SK-N-SH (cell line): ENCODE measurements at regions not wholly inside any gene's neighbourhood (a gene's known extent, or its start where the extent isn't known, plus 50 kb on each side); places are given as distances from the start of the nearest gene placed in this dataset.
A peak's percentile ranks its signal among the peaks of the same experiment; 100 is the strongest.

ENCODE experiments used
- CTCF ChIA-PET: fragments of 300-600, 350-600 bp; formaldehyde crosslinking; extraction: SDS; loops from one replicate; lab custom pipeline; 2021; lab: Yijun Ruan, JAX
- POLR2A ChIA-PET: fragments of 350-600 bp; sonication (Branson Sonifier 250); formaldehyde crosslinking; extraction: SDS; loops from one replicate; lab custom pipeline; 2020; ENCODE audit warnings: antibody characterized with exemption, inconsistent platforms; lab: Yijun Ruan, JAX
- DNase-seq: peaks from one replicate; pipeline ENCODE4 v3.0.0; 2012
- H2AFZ ChIP-seq: fragments of 200-600 bp; sonication (generic); 2 replicates; pipeline ENCODE4 v1.8.1; 2016; ENCODE audit warnings: antibody characterized with exemption, mild to moderate bottlenecking, low read depth
- H3F3A ChIP-seq: fragments of 200-600 bp; sonication (generic); replicated peaks from 2 replicates; pipeline ENCODE3; 2016; ENCODE audit warnings: antibody characterized with exemption, mild to moderate bottlenecking; ENCODE audit not compliant: insufficient read depth
- H3K27ac ChIP-seq, 2 experiments: fragments of 200-500 bp in 1 of 2; fragments of 200-600 bp in 1 of 2; sonication (Bioruptor generic) in 1 of 2; sonication (generic), shearing (Covaris generic) in 1 of 2; 2 replicates each; pipeline versions ENCODE4 v1.5.1 to v1.6.1; 2014 to 2016; ENCODE audit warnings: low read depth in 2 of 2, inconsistent platforms in 1 of 2, low read length in 1 of 2, mild to moderate bottlenecking in 1 of 2, mixed read lengths in 1 of 2
- H3K27me3 ChIP-seq: fragments of 200-600 bp; sonication (generic), shearing (Covaris generic); 2 replicates; pipeline ENCODE4 v1.6.1; 2016; ENCODE audit warnings: mixed run types; ENCODE audit not compliant: insufficient read depth
- H3K36me3 ChIP-seq, 2 experiments: fragments of 200-500 bp in 1 of 2; fragments of 200-600 bp in 1 of 2; sonication (Bioruptor generic) in 1 of 2; sonication (generic) in 1 of 2; replicated peaks in 1 of 2; 2 replicates each; pipeline versions ENCODE3 to v1.5.1; 2014 to 2016; ENCODE audit warnings: low read length in 1 of 2, mild to moderate bottlenecking in 1 of 2; ENCODE audit not compliant: insufficient read depth in 2 of 2, control insufficient read depth in 1 of 2
- H3K4me1 ChIP-seq, 2 experiments: fragments of 200-500 bp in 1 of 2; fragments of 200-600 bp in 1 of 2; sonication (Bioruptor generic) in 1 of 2; sonication (generic), shearing (Covaris generic) in 1 of 2; 2 replicates each; pipeline versions ENCODE4 v1.5.1 to v1.6.1; 2014 to 2016; ENCODE audit warnings: low read depth in 1 of 2, low read length in 1 of 2, mixed run types in 1 of 2; ENCODE audit not compliant: insufficient read depth in 2 of 2, control insufficient read depth in 1 of 2
- H3K4me2 ChIP-seq: fragments of 200-600 bp; sonication (generic), shearing (Covaris generic); 2 replicates; pipeline ENCODE4 v1.6.1; 2017; ENCODE audit warnings: mixed run types
- H3K4me3 ChIP-seq, 2 experiments: fragments of 200-500 bp in 1 of 2; fragments of 200-600 bp in 1 of 2; sonication (Bioruptor generic) in 1 of 2; sonication (generic), shearing (Covaris generic) in 1 of 2; 2 replicates each; pipeline versions ENCODE4 v1.5.1 to v1.8.1; 2014 to 2016; ENCODE audit warnings: low read depth in 2 of 2, inconsistent platforms in 1 of 2, low read length in 1 of 2, mild to moderate bottlenecking in 1 of 2, mixed read lengths in 1 of 2, moderate library complexity in 1 of 2
- H3K79me2 ChIP-seq: fragments of 200-600 bp; sonication (generic); 2 replicates; pipeline ENCODE4 v1.8.1; 2017; ENCODE audit warnings: mild to moderate bottlenecking; ENCODE audit not compliant: insufficient read depth
- H3K9ac ChIP-seq: fragments of 200-600 bp; sonication (generic); 2 replicates; pipeline ENCODE4 v1.6.1; 2017; ENCODE audit warnings: mixed run types
- H3K9me2 ChIP-seq: fragments of 200-600 bp; sonication (generic); 2 replicates; pipeline ENCODE4 v1.6.1; 2017; ENCODE audit warnings: mixed run types
- H3K9me3 ChIP-seq: fragments of 200-600 bp; sonication (generic); 2 replicates; pipeline ENCODE4 v1.6.1; 2017; ENCODE audit warnings: mixed run types, mild to moderate bottlenecking, moderate library complexity
- H4K20me1 ChIP-seq: fragments of 200-600 bp; sonication (generic); 2 replicates; pipeline ENCODE4 v1.6.1; 2017; ENCODE audit warnings: mild to moderate bottlenecking, mixed run types; ENCODE audit not compliant: insufficient read depth
- EZH2phosphoT487 ChIP-seq: fragments of 200-600 bp; sonication (generic); IDR thresholded peaks from 2 replicates; pipeline ENCODE4 v1.6.1; 2017; ENCODE audit warnings: low read depth, mixed run types, mild to moderate bottlenecking, antibody characterized with exemption, moderate library complexity, borderline replicate concordance
- GABPA ChIP-seq: IDR thresholded peaks from 2 replicates; pipeline ENCODE4 v1.4.0; 2012; ENCODE audit warnings: low read depth, mild to moderate bottlenecking
- JUND ChIP-seq: IDR thresholded peaks from 2 replicates; pipeline ENCODE4 v1.4.0; 2012
- RXRA ChIP-seq: IDR thresholded peaks from 2 replicates; pipeline ENCODE4 v1.4.0; 2012; ENCODE audit warnings: low read depth, mild to moderate bottlenecking, borderline replicate concordance
- YY1 ChIP-seq: IDR thresholded peaks from 2 replicates; pipeline ENCODE4 v1.4.0; 2012; ENCODE audit warnings: low read depth, mild to moderate bottlenecking
- WGBS: methylation state at CpG from one replicate; pipeline ENCODE4 v1.1.6; 2017; ENCODE audit warnings: low lambda C conversion rate; 5-methylcytosine and 5-hydroxymethylcytosine counted together
- TF ChIP-seq, protein P1 (sequence below): IDR thresholded peaks from 2 replicates; pipeline ENCODE4 v1.4.0; 2012; ENCODE audit warnings: low read depth, borderline replicate concordance
- TF ChIP-seq, protein P2 (sequence below): IDR thresholded peaks from 2 replicates; pipeline ENCODE4 v1.4.0; 2012; ENCODE audit warnings: low read depth, borderline replicate concordance
- TF ChIP-seq, protein P3 (sequence below): fragments of 150-350 bp; IDR thresholded peaks from 2 replicates; pipeline ENCODE4 v1.6.1; 2016; ENCODE audit warnings: mild to moderate bottlenecking, low read depth, low read length

DNA sequence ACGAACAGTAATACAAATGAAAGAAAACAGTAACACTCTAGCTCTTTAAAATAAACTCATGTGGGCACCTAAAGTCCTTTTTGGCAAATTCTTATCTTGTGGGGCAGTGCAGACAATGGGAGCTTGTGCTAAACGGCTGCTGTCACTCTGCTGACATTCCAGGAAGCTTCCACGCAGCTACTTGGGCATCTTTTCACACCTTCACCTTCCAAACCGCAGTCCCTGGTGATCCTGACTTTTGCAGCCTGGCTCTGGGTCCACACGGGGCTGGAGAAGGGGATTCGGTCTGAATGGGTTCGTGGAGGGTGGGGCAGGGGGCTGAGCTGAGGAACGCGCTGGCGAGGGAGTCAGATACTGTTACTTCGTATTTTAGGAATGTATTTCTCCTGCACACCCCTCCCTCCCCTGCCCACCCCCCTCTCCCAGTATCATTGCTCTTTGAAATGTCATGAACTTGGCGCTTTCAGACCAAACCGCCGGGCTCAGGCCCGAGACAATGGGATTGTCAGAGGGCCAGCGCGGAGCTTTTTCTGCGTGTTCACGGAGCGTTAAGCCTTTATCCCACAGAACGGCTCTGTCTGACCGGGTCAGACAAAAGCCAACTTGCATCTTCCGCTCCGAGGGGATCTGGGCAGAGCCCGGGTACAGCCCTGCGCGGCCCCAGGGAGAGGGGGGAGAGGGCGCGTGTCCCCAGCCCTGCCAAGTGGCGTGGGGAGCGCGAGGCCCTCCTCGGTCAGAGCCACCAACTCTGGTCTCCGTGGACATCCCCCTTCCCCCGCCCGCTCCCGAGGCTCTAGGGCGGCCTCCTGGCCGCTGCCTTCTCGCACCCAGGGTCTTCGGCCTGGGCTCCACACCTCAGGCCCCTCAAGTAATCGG is 76.7 kb upstream of the EN2 start:
- Histone ChIP-seq H2AFZ (no peak overlapping the region), H3K79me2 (no peaks in the 10 kb centered on the region), H3K9ac (no peak overlapping the region), H3K4me3 (peak overlapping the region in 1 of 2 experiments; percentile 6; a peak in 1 of 4 replicates), H3K4me2 (peak overlapping the region; percentile 71), H3K4me1 (peaks cover 3 to 4% of the 10 kb centered on the region in 2 experiments; a peak in 1 of 4 replicates), H4K20me1 (0 out of 2 replicates have a peak, but pooled peaks cover 6% of the 10 kb centered on the region), H3F3A (no peaks in the 10 kb centered on the region), H3K9me2 (no peaks in the 10 kb centered on the region), H3K27ac (no peak overlapping the region), H3K27me3 (peaks cover 99% of the 10 kb centered on the region)
- DNase-seq = peak; percentile 68
- CTCF ChIA-PET = interaction anchor here (0.7 to 4.5 kb wide), 25 partner anchors 10 to 468 kb away, joined by 3 to 30 read pairs (median 6); no protein-coding TSS in a partner anchor
- POLR2A ChIA-PET = interaction anchor here (1.3 kb wide), 1 partner anchor 15 kb away, joined by 3 read pairs; no protein-coding TSS in a partner anchor
- no peak for TF ChIP-seq EZH2phosphoT487
- TF ChIP-seq, protein P1, sequence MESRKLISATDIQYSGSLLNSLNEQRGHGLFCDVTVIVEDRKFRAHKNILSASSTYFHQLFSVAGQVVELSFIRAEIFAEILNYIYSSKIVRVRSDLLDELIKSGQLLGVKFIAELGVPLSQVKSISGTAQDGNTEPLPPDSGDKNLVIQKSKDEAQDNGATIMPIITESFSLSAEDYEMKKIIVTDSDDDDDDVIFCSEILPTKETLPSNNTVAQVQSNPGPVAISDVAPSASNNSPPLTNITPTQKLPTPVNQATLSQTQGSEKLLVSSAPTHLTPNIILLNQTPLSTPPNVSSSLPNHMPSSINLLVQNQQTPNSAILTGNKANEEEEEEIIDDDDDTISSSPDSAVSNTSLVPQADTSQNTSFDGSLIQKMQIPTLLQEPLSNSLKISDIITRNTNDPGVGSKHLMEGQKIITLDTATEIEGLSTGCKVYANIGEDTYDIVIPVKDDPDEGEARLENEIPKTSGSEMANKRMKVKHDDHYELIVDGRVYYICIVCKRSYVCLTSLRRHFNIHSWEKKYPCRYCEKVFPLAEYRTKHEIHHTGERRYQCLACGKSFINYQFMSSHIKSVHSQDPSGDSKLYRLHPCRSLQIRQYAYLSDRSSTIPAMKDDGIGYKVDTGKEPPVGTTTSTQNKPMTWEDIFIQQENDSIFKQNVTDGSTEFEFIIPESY = no peak
- no peak for TF ChIP-seq YY1
- TF ChIP-seq JUND = no peak
- TF ChIP-seq, protein P2, sequence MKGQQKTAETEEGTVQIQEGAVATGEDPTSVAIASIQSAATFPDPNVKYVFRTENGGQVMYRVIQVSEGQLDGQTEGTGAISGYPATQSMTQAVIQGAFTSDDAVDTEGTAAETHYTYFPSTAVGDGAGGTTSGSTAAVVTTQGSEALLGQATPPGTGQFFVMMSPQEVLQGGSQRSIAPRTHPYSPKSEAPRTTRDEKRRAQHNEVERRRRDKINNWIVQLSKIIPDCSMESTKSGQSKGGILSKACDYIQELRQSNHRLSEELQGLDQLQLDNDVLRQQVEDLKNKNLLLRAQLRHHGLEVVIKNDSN = no peak
- no peak for TF ChIP-seq GABPA
- no peak for TF ChIP-seq RXRA
- TF ChIP-seq, protein P3, sequence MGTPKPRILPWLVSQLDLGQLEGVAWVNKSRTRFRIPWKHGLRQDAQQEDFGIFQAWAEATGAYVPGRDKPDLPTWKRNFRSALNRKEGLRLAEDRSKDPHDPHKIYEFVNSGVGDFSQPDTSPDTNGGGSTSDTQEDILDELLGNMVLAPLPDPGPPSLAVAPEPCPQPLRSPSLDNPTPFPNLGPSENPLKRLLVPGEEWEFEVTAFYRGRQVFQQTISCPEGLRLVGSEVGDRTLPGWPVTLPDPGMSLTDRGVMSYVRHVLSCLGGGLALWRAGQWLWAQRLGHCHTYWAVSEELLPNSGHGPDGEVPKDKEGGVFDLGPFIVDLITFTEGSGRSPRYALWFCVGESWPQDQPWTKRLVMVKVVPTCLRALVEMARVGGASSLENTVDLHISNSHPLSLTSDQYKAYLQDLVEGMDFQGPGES = no peak
- TF ChIP-seq, all 33 proteins: peak for 0
- WGBS = 7% methylated on average over 32 of the region's 42 CpGs
- H3K36me3 ChIP-seq = no peaks in the 10 kb centered on the region
- no peaks in the 10 kb centered on the region for H3K9me3 ChIP-seq
